Esophagus squamous epithelium (tissue), 5 donors: ENCODE measurements at regions not wholly inside any gene's neighbourhood (a gene's known extent, or its start where the extent isn't known, plus 50 kb on each side); places are given as distances from the start of the nearest gene placed in this dataset.
"Not testable (repeated sequence)": the region's sequence is repeated elsewhere in the genome, so short reads cannot be mapped to it uniquely, and the experiment has no call there.

ENCODE experiments used
- DNase-seq: peaks from one replicate; lab custom pipeline; 2025; lab: John Stamatoyannopoulos, UW
- H3K27ac ChIP-seq, 4 donors: fragments of 200-600 bp; sonication (generic); one replicate each; pipeline ENCODE4 v1.5.1; 2016 to 2019; ENCODE audit warnings: mild to moderate bottlenecking in 1 of 4
- H3K27me3 ChIP-seq, 4 donors: fragments of 200-600 bp; sonication (generic); 1 replicate in 3 of 4; 2 replicates in 1 of 4; pipeline versions ENCODE4 v1.5.1 to v1.6.0; 2017 to 2021; ENCODE audit warnings: antibody characterized with exemption in 1 of 4
- H3K36me3 ChIP-seq, 3 donors: fragments of 200-600 bp; sonication (generic); one replicate each; pipeline ENCODE4 v1.5.1; 2016 to 2019
- H3K4me1 ChIP-seq, 3 donors: fragments of 200-600 bp; sonication (generic); one replicate each; pipeline ENCODE4 v1.5.1; 2017 to 2019
- H3K4me3 ChIP-seq, 4 donors: fragments of 200-600 bp; sonication (generic); 1 replicate in 3 of 4; 2 replicates in 1 of 4; pipeline ENCODE4 v1.5.1; 2016 to 2019; ENCODE audit warnings: mild to moderate bottlenecking in 2 of 4, moderate library complexity in 1 of 4
- H3K9me3 ChIP-seq, 3 donors: fragments of 200-600 bp; sonication (generic); one replicate each; pipeline ENCODE4 v1.5.1; 2016 to 2019
- CTCF ChIP-seq, 6 experiments: fragments of 450-650 bp in 4 of 6; fragments of 200-600 bp in 2 of 6; sonication (generic) in 2 of 6; IDR thresholded peaks; one replicate each; pipeline ENCODE4 v1.5.1; 2016 to 2019; ENCODE audit warnings: antibody characterized with exemption in 6 of 6, mild to moderate bottlenecking in 4 of 6, moderate library complexity in 4 of 6
- POLR2A ChIP-seq, 4 donors: fragments of 450-650 bp; IDR thresholded peaks; one replicate each; pipeline ENCODE4 v1.6.1; 2017; ENCODE audit warnings: antibody characterized with exemption in 4 of 4, mild to moderate bottlenecking in 4 of 4, moderate library complexity in 3 of 4
- WGBS, 2 donors: methylation state at CpG; one replicate each; pipeline ENCODE4 v1.1.5; 2018; 5-methylcytosine and 5-hydroxymethylcytosine counted together
- intact Hi-C: fragments of 100-400 bp; cut with DNase I; formaldehyde crosslinking; loops from one replicate; pipeline ENCODE4 v1.15.0; 2022
- donor health status: DM: yes; HTN: yes; CAD: no.

GRCh38 chr21:39072468-39072867 lies 110.8 kb downstream of the PSMG1 start:
- H3K36me3 ChIP-seq, result no peaks in the 10 kb centered on the region
- no peaks in the 10 kb centered on the region for H3K27me3 ChIP-seq
- H3K4me1 ChIP-seq, result peaks cover 0 to 27% (median 5%) of the 10 kb centered on the region in 3 donors
- intact Hi-C loops, result no loop called here
- peaks cover 0 to 12% (median 0%) of the 10 kb centered on the region in 3 donors for H3K9me3 ChIP-seq
- DNase-seq, result no peak
- 76 to 85% methylated on average over 2 of the region's 2 CpGs for WGBS, 2 donors
- TF ChIP-seq CTCF (IDR thresholded peaks at IDR 0.05) (no peak), POLR2A (IDR thresholded peaks at IDR 0.05) (no peak)
- H3K27ac ChIP-seq, result peak overlapping the region in 1 of 4 donors; percentile 36
- H3K4me3 ChIP-seq, result no peak overlapping the region

GRCh38 chr21:39071623-39072214 lies 111.5 kb downstream of the PSMG1 start:
- Histone ChIP-seq H3K36me3 (no peaks in the 10 kb centered on the region), H3K4me3 (no peak overlapping the region), H3K4me1 (peaks cover 0 to 34% (median 6%) of the 10 kb centered on the region in 3 donors), H3K27me3 (no peaks in the 10 kb centered on the region), H3K27ac (peak overlapping the region in 1 of 4 donors; percentile 36), H3K9me3 (peaks cover 0 to 12% (median 0%) of the 10 kb centered on the region in 3 donors)
- WGBS, 2 donors, result 52 to 56% methylated on average over 4 of the region's 4 CpGs
- no peak for TF ChIP-seq POLR2A (IDR thresholded peaks at IDR 0.05)
- no peak for TF ChIP-seq CTCF (IDR thresholded peaks at IDR 0.05)
- intact Hi-C loops, result no loop called here
- no peak for DNase-seq

GRCh38 chr21:39069856-39070255 lies 113.4 kb downstream of the PSMG1 start:
- DNase-seq, result not testable (repeated sequence)

GRCh38 chr21:39066829-39067780 lies 116.1 kb downstream of the PSMG1 start:
- Histone ChIP-seq H3K27ac (peak overlapping the region in 2 of 4 donors; percentile 23 to 49), H3K9me3 (peaks cover 0 to 9% (median 0%) of the 10 kb centered on the region in 3 donors), H3K4me1 (peaks cover 0 to 23% (median 4%) of the 10 kb centered on the region in 3 donors), H3K36me3 (no peaks in the 10 kb centered on the region), H3K27me3 (no peaks in the 10 kb centered on the region), H3K4me3 (no peak overlapping the region)
- WGBS, 2 donors, result 73 to 81% methylated on average over 12 of the region's 12 CpGs
- TF ChIP-seq CTCF (IDR thresholded peaks at IDR 0.05) (no peak), POLR2A (IDR thresholded peaks at IDR 0.05) (no peak)
- DNase-seq, result no peak
- intact Hi-C loops, result no loop called here

More at GRCh38 chr21:39069856-39070255, 113.4 kb downstream of the PSMG1 start:
- intact Hi-C loops, H3K36me3 ChIP-seq, H3K9me3 ChIP-seq, H3K4me3 ChIP-seq, H3K27ac ChIP-seq, H3K27me3 ChIP-seq: not testable (repeated sequence)
- WGBS, 2 donors, result 84 to 89% methylated on average over 3 of the region's 3 CpGs
- peaks cover 0 to 41% (median 9%) of the 10 kb centered on the region in 3 donors for H3K4me1 ChIP-seq

GRCh38 chr21:39065917-39066316 lies 117.3 kb downstream of the PSMG1 start:
- intact Hi-C loops, result no loop called here
- DNase-seq, result no peak
- Histone ChIP-seq H3K9me3 (peaks cover 0 to 9% (median 0%) of the 10 kb centered on the region in 3 donors), H3K27ac (no peak overlapping the region), H3K4me1 (peaks cover 0 to 20% (median 4%) of the 10 kb centered on the region in 3 donors), H3K36me3 (no peaks in the 10 kb centered on the region), H3K27me3 (no peaks in the 10 kb centered on the region), H3K4me3 (no peak overlapping the region)
- TF ChIP-seq CTCF (IDR thresholded peaks at IDR 0.05) (no peak), POLR2A (IDR thresholded peaks at IDR 0.05) (no peak)
- WGBS, 2 donors, result 84 to 86% methylated on average over 2 of the region's 2 CpGs
